ENCODE measurements at regions not wholly inside any gene's neighbourhood (a gene's known extent, or its start where the extent isn't known, plus 50 kb on each side); places are given as distances from the start of the nearest gene placed in this dataset.

DNA sequence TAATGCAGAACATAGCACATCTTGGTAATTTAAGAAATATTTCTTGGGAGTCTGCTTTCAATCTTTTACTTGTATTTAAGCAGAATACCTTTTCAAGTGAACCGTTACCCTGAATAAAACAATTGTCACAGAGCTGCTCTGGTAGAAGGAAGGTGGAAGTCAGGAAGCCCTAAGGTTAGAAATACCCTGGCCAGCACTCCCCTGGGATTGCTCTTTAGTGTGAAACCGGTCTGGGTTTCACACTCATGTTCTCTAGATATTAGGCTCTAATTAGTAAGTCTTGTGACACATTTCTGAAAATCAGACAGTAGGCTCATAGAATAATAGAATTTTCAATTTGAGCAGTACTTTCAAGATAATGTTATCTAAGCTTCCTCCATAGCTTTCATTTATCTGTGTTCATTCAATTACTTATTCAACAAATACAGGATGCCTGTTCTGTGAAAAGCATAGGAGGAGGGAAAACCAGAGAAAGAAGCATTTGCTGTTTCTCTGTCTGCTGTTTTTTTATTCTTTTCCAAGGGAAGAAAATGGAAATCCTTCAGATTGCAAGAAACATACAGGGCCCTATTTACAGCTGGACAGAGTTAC, 825.5 kb downstream of the TLR4 start:
- TF ChIP-seq GABPA (IDR thresholded peaks at IDR 0.05; ENCODE audit: low read depth) (no peak), POLR2AphosphoS5 (IDR thresholded peaks at IDR 0.05; ENCODE audit: low read depth) (no peak), SPI1 (IDR thresholded peaks at IDR 0.05; ENCODE audit: borderline replicate concordance, low read depth) (no peak)
- TF ChIP-seq, protein P1, sequence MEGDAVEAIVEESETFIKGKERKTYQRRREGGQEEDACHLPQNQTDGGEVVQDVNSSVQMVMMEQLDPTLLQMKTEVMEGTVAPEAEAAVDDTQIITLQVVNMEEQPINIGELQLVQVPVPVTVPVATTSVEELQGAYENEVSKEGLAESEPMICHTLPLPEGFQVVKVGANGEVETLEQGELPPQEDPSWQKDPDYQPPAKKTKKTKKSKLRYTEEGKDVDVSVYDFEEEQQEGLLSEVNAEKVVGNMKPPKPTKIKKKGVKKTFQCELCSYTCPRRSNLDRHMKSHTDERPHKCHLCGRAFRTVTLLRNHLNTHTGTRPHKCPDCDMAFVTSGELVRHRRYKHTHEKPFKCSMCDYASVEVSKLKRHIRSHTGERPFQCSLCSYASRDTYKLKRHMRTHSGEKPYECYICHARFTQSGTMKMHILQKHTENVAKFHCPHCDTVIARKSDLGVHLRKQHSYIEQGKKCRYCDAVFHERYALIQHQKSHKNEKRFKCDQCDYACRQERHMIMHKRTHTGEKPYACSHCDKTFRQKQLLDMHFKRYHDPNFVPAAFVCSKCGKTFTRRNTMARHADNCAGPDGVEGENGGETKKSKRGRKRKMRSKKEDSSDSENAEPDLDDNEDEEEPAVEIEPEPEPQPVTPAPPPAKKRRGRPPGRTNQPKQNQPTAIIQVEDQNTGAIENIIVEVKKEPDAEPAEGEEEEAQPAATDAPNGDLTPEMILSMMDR (IDR thresholded peaks at IDR 0.05; ENCODE audit: insufficient read depth, low read length), result no peak
- TF ChIP-seq, protein P2, sequence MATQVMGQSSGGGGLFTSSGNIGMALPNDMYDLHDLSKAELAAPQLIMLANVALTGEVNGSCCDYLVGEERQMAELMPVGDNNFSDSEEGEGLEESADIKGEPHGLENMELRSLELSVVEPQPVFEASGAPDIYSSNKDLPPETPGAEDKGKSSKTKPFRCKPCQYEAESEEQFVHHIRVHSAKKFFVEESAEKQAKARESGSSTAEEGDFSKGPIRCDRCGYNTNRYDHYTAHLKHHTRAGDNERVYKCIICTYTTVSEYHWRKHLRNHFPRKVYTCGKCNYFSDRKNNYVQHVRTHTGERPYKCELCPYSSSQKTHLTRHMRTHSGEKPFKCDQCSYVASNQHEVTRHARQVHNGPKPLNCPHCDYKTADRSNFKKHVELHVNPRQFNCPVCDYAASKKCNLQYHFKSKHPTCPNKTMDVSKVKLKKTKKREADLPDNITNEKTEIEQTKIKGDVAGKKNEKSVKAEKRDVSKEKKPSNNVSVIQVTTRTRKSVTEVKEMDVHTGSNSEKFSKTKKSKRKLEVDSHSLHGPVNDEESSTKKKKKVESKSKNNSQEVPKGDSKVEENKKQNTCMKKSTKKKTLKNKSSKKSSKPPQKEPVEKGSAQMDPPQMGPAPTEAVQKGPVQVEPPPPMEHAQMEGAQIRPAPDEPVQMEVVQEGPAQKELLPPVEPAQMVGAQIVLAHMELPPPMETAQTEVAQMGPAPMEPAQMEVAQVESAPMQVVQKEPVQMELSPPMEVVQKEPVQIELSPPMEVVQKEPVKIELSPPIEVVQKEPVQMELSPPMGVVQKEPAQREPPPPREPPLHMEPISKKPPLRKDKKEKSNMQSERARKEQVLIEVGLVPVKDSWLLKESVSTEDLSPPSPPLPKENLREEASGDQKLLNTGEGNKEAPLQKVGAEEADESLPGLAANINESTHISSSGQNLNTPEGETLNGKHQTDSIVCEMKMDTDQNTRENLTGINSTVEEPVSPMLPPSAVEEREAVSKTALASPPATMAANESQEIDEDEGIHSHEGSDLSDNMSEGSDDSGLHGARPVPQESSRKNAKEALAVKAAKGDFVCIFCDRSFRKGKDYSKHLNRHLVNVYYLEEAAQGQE (IDR thresholded peaks at IDR 0.05; ENCODE audit: insufficient replicate concordance, low read depth), result no peak

All from HL-60 (cell line).